Natural killer cell (primary cell): ENCODE measurements at regions not wholly inside any gene's neighbourhood (a gene's known extent, or its start where the extent isn't known, plus 50 kb on each side); places are given as distances from the start of the nearest gene placed in this dataset.
"Not testable (repeated sequence)": the region's sequence is repeated elsewhere in the genome, so short reads cannot be mapped to it uniquely, and the experiment has no call there.

Experiments
- ATAC-seq, 3 donors: fragments of 150-1000 bp in 2 of 3; fragments of 200-7000 bp in 1 of 3; cut with Tn5 transposase; 1 replicate in 1 of 3; 2 replicates in 2 of 3; pipeline ENCODE4 v1.10.0; 2021; ENCODE audit warnings: mild to moderate bottlenecking in 2 of 3, moderate library complexity in 2 of 3
- DNase-seq, 2 donors: peaks; one replicate each; pipeline versions ENCODE4 v3.0.0 to v3.0.0-alpha.2; 2013 to 2021; ENCODE audit warnings: mixed read lengths in 1 of 2
- H3K27ac ChIP-seq: one replicate; pipeline ENCODE4 v1.5.1; 2013; ENCODE audit warnings: mild to moderate bottlenecking, low read length
- H3K27me3 ChIP-seq: one replicate; pipeline ENCODE4 v1.6.1; 2013; ENCODE audit warnings: low read length; ENCODE audit not compliant: control insufficient read depth, insufficient read depth
- H3K36me3 ChIP-seq: one replicate; pipeline ENCODE4 v1.6.1; 2013; ENCODE audit warnings: low read length; ENCODE audit not compliant: control insufficient read depth, insufficient read depth
- H3K4me1 ChIP-seq: one replicate; pipeline ENCODE4 v1.6.1; 2013; ENCODE audit warnings: low read length; ENCODE audit not compliant: control insufficient read depth, insufficient read depth
- H3K4me3 ChIP-seq: one replicate; pipeline ENCODE4 v1.5.1; 2013; ENCODE audit warnings: low read length
- H3K9me3 ChIP-seq: one replicate; pipeline ENCODE4 v1.6.1; 2013; ENCODE audit warnings: low read length; ENCODE audit not compliant: control insufficient read depth, insufficient read depth
- H3K27ac Mint-ChIP-seq, 2 donors: one replicate each; pipeline ENCODE4 v1.8.0; 2022; ENCODE audit warnings: mild to moderate bottlenecking in 2 of 2, mixed read lengths in 2 of 2, moderate library complexity in 1 of 2
- H3K27me3 Mint-ChIP-seq, 2 donors: one replicate each; pipeline ENCODE4 v1.8.0; 2022; ENCODE audit warnings: low read depth in 2 of 2, mixed read lengths in 2 of 2
- H3K36me3 Mint-ChIP-seq: one replicate; pipeline ENCODE4 v1.8.0; 2022; ENCODE audit warnings: mixed read lengths
- H3K4me1 Mint-ChIP-seq, 2 donors: one replicate each; pipeline ENCODE4 v1.8.0; 2022; ENCODE audit warnings: mixed read lengths in 2 of 2
- H3K4me3 Mint-ChIP-seq: one replicate; pipeline ENCODE4 v1.8.0; 2022; ENCODE audit warnings: mild to moderate bottlenecking, moderate library complexity, mixed read lengths
- H3K9me3 Mint-ChIP-seq, 2 donors: one replicate each; pipeline ENCODE4 v1.8.0; 2022; ENCODE audit warnings: mixed read lengths in 2 of 2
- CTCF ChIP-seq: fragments of 200-600 bp; IDR thresholded peaks from one replicate; pipeline ENCODE4 v1.8.0; 2022; ENCODE audit warnings: antibody characterized with exemption
- WGBS: methylation state at CpG from one replicate; pipeline ENCODE4 v1.1.7; 2013; ENCODE audit warnings: missing lambda C conversion rate; ENCODE audit not compliant: insufficient coverage; 5-methylcytosine and 5-hydroxymethylcytosine counted together
- intact Hi-C: fragments of 100-400 bp; cut with micrococcal nuclease; formaldehyde crosslinking; loops from one replicate; pipeline ENCODE4 v1.14.2; 2022

GRCh38 chr6:86016077-86016476, 373.4 kb upstream of the SYNCRIP start:
- Mint-ChIP-seq H3K36me3 (no peaks in the 10 kb centered on the region), H3K4me3 (no peak overlapping the region), H3K4me1 (no peaks in the 10 kb centered on the region), H3K27ac (no peak overlapping the region), H3K9me3 (peaks cover 8 to 10% of the 10 kb centered on the region in 2 donors), H3K27me3 (no peaks in the 10 kb centered on the region)
- no peaks in the 10 kb centered on the region for H3K4me1 ChIP-seq
- H3K4me3 ChIP-seq, result no peak overlapping the region
- H3K27ac ChIP-seq, result no peak overlapping the region
- ATAC-seq (no peak), DNase-seq (no peak)
- no peak for TF ChIP-seq CTCF
- no peaks in the 10 kb centered on the region for H3K27me3 ChIP-seq
- no peaks in the 10 kb centered on the region for H3K36me3 ChIP-seq
- WGBS, result 83% methylated on average over 4 of the region's 4 CpGs
- intact Hi-C loops, result no loop called here
- peaks cover 3% of the 10 kb centered on the region for H3K9me3 ChIP-seq

GRCh38 chr6:86012991-86013390, 370.3 kb upstream of the SYNCRIP start:
- H3K27me3 ChIP-seq, H3K9me3 ChIP-seq, H3K36me3 ChIP-seq, H3K4me3 Mint-ChIP-seq, H3K27me3 Mint-ChIP-seq, H3K36me3 Mint-ChIP-seq, H3K4me1 Mint-ChIP-seq, H3K9me3 Mint-ChIP-seq, intact Hi-C loops, H3K4me1 ChIP-seq, ATAC-seq, H3K27ac ChIP-seq, H3K27ac Mint-ChIP-seq, H3K4me3 ChIP-seq, DNase-seq: not testable (repeated sequence)
- WGBS, result no CpG with 5 or more reads among the region's 1 CpG

- WGBS, result 74% methylated on average over 8 of the region's 9 CpGs
- Mint-ChIP-seq H3K4me1 (no peaks in the 10 kb centered on the region), H3K27me3 (no peaks in the 10 kb centered on the region), H3K36me3 (no peaks in the 10 kb centered on the region), H3K9me3 (peaks cover under 1 to 5% of the 10 kb centered on the region in 2 donors), H3K27ac (no peak overlapping the region), H3K4me3 (no peak overlapping the region)
- Histone ChIP-seq H3K4me3 (no peak overlapping the region), H3K27ac (no peak overlapping the region), H3K9me3 (peaks cover 3% of the 10 kb centered on the region), H3K4me1 (no peaks in the 10 kb centered on the region), H3K36me3 (no peaks in the 10 kb centered on the region), H3K27me3 (no peaks in the 10 kb centered on the region)
- ATAC-seq (no peak), DNase-seq (no peak)
- intact Hi-C loops, result no loop called here
- TF ChIP-seq CTCF, result no peak
Measured at GRCh38 chr6:86010915-86011786, 368.5 kb upstream of the SYNCRIP start.

- no peaks in the 10 kb centered on the region for H3K4me1 Mint-ChIP-seq
- ATAC-seq, result no peak
Measured at GRCh38 chr6:85997206-85997605, 354.5 kb upstream of the SYNCRIP start.

More at GRCh38 chr6:85997206-85997605, 354.5 kb upstream of the SYNCRIP start:
- no peaks in the 10 kb centered on the region for H3K27me3 Mint-ChIP-seq
- TF ChIP-seq CTCF, result no peak
- no peaks in the 10 kb centered on the region for H3K36me3 ChIP-seq
- no peak overlapping the region for H3K27ac ChIP-seq
- peaks cover 5 to 24% of the 10 kb centered on the region in 2 donors for H3K9me3 Mint-ChIP-seq
- H3K9me3 ChIP-seq, result no peaks in the 10 kb centered on the region
- H3K4me3 ChIP-seq, result no peak overlapping the region
- WGBS, result 62% methylated on average over 1 of the region's 1 CpG
- H3K27ac Mint-ChIP-seq, result no peak overlapping the region
- H3K36me3 Mint-ChIP-seq, result peaks cover 7% of the 10 kb centered on the region
- DNase-seq, result no peak
- no peaks in the 10 kb centered on the region for H3K27me3 ChIP-seq
- H3K4me3 Mint-ChIP-seq, result no peak overlapping the region
- intact Hi-C loops, result no loop called here
- no peaks in the 10 kb centered on the region for H3K4me1 ChIP-seq
